ENCODE measurements at regions not wholly inside any gene's neighbourhood (a gene's known extent, or its start where the extent isn't known, plus 50 kb on each side); places are given as distances from the start of the nearest gene placed in this dataset.

DNA sequence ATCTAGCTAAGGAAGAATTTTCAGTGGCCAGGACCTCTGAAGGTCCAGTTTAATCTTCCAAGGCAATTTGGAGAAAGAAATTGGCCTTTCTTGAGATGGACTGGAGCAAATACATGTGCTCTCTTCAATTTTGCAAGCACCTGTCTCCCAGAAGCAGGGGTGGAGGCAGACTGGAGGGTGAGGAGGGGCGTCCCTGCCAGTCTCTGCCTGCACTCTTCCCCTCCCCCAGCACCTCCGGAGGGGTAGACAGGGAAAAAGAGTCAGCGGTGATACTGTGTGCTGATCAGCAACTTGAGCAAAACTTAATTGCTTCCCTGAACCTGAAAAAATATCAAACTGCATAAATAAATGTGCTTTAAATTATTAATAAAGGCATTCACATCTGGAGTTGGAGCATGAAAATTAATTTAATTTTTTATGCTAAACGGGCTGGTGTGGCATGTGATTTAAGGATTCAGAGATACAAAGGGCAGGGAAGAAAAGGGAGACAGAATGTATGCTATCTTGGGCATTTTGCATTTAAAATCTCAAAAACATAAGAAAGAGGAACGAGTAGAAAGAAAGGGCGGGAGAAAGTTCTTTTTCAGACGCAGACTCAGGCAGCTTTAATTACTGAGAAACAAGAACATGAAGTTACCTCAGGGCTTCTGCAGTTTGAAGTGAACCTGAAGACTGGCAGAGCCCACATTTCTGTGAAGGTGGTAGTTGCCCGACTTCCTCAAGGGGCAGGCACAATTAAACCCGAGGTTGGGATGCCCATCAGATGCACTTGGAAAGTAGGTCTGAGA lies 319.7 kb downstream of the UACA start:
- no peak for DNase-seq (ENCODE audit: low read depth)

DNA sequence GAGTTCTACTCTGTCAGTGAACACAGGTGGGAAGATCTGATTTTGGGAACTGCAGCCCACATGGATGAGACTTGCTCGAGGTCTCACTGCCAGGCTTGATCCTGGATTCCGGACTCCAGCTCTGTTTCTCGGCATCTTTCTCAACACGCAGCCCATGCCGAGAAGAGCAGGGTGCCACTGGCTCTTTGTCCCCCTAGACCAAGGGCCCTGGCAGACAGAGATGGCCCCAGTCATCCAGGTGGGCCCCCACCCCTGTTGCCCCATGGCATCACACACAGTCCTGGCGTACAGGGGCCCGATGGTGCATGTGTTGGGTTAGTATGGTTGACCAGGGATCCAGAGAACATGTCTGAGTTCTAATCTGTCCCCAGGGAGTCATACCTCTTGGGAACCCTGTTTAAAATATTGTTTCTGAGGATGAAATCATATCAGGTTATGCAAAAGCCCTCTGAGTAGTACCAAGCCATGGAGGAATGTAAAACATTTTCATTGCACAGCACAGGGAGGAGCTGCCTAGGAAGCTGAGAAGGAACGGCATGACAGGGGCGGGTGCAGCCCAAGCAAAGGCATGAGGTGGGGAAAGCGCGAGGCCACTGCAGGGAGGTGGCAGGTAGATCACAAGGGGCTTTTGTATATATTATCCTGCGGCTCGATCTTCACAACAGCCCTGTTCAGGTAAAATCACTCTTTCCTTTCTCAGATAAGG lies 320.6 kb downstream of the UACA start:
- DNase-seq (ENCODE audit: low read depth) = no peak

DNA sequence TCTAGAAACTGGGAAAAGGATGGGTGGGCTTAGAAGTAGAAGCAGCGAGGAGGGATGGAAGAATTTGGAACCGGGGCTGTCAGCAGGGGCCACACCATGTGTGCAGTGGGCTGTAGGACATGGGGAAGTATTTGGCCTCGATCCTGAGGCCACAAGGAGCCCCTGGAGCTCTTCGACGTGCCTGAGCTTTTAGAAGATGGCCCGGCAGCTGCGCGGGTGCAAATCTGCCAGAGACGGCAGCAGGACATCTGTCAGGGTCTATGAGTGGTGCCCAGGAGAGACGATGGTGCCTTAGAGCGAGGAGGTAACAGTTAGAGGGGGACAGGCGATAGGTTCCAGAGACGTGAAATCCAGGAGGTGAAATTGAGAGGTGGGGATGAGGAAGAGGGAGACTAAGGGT lies 321.1 kb downstream of the UACA start:
- DNase-seq (ENCODE audit: low read depth) = no peak

DNA sequence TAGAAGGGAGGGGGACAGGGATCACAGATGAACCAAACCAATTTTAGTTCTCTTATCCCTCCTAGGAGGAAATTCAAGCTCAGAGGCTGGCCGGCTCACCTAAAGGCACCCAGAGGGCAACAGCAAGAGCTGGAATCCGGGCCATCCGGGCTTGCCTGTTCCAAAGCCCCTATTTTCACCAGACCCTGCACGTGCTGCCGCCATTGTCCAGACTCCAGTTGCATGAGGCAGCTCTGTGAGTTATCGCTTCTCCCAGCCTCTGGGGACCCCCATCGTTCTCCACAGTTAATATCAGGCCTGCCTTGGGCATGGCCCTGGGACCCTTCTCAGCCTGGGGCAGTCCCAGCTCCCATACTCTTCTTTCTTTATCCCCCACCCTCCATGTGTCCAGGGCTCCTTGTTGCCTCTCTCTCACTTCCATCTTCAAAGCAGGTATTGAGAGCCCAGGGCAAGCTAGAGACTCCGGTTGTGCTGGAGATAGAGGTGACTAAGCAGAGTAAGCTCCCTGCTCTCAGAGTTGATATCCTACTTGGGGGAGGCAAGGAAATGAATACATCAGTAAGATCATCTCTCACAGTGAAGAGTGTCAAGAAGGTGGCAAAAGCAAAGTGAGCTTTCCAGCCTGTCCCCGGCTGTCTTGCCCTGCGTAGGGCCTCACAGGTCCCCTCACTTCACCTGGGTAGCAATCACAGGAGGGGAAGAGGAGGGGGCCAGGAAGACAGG lies 322.8 kb downstream of the UACA start:
- no peak for DNase-seq (ENCODE audit: low read depth)

GRCh38 chr15:70439880-70440279 lies 323.5 kb downstream of the UACA start:
- DNase-seq (ENCODE audit: low read depth) = no peak

- no peak for DNase-seq (ENCODE audit: low read depth)
Measured at GRCh38 chr15:70439304-70439877, 324.0 kb downstream of the UACA start.

DNA sequence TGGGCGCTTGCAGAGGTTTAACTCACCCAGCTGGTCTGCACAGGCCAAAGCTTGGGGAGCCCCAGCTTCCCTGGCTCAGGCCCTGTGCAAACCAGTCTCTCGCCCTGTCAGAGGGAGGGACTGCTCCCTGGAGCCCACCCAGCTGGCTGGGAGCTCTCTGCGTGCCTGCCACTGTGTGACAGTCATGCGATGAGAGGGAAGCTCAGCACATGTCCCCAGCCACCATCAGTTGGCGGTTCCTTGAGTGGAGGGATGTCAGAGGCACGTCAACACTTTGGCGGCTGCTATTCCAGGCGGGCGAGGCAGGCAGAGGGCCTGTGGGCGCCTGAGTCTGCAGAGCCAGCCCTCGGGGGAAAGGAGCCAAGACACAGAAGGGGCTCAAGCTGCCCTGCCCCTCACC lies 324.6 kb downstream of the UACA start:
- no peak for DNase-seq (ENCODE audit: low read depth)

- DNase-seq (ENCODE audit: low read depth) = peak; percentile 37
Measured at GRCh38 chr15:70437882-70438451, 325.4 kb downstream of the UACA start.

DNA sequence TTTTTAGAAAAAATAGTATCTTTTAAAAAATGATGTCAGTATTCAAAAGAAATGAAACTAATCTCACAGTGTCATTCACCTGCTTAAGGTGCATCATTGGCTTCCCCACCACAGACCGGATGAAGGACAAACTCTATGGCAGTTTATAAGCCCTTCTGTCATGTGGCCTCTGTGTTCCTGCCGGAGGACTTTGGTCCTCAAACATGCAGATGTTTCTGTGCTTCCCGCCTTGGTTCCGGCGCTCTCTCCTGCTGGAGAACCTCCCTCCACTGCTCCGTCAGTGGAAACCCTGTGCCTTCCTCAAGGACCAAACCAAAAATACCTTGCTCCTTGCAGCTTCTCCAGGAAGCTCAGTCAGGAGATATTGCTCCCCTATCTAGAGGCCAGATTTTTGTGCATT lies 326.3 kb downstream of the UACA start:
- DNase-seq (ENCODE audit: low read depth) = no peak

- DNase-seq (ENCODE audit: low read depth) = no peak
Measured at GRCh38 chr15:70436428-70436827, 326.9 kb downstream of the UACA start.

DNA sequence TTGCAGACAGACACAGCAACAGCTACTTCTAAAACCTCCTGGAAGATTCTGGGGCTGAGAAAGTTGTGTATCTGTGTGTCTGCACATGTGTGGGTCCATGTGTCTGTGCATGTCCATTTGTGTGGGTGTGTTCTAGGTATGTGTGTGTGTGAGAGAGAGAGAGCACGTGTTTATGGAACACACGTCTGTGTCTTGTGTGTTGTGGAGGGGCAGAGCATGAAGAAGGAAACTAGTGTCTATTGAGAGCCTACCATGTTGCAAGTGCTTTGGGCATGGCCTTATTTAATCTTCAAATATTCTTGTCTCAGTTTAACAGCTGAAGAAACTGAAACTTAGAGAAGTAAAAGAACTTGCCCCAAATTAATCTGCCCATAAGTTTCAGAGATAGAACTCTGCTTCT lies 327.5 kb downstream of the UACA start:
- no peak for DNase-seq (ENCODE audit: low read depth)

- DNase-seq (ENCODE audit: low read depth) = no peak
Measured at GRCh38 chr15:70435369-70435768, 328.0 kb downstream of the UACA start.

DNA sequence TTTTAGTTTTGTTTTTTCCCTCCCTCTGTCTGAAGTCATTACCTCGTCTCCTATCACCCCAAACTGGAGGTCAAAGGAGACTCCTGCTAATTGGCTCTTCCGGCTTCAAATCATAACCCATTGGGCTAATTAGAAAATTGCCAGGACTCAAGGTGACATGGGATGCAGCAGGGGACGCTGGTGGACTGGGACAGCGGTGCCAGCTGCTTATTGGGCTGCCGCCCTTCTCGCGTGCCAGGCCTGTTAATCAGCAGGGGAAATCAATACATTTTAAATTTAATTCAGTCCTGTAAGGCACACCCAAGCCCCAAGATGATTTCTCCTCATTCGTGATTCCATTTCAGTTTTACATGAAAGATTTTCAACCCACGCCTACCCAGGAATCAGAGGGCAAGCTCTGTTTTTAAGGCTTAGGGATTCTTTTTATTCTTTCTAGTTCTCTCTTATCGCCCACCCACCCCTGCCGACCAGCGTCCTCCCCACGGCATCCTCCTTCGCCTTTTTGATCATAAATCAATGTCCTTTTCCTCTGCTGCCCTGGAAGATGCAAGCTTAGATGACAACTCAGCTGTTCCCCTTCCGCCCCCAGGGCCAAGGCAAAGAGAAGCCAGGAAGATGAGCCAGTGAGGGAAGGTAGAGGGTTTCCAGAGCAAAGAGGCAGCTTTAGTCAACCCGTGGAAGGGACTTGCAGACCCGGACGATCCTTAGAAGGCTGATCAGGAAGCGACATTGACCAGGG lies 329.6 kb downstream of the UACA start:
- DNase-seq (ENCODE audit: low read depth) = no peak

GRCh38 chr15:70432924-70433495 lies 330.3 kb downstream of the UACA start:
- DNase-seq (ENCODE audit: low read depth) = no peak

DNA sequence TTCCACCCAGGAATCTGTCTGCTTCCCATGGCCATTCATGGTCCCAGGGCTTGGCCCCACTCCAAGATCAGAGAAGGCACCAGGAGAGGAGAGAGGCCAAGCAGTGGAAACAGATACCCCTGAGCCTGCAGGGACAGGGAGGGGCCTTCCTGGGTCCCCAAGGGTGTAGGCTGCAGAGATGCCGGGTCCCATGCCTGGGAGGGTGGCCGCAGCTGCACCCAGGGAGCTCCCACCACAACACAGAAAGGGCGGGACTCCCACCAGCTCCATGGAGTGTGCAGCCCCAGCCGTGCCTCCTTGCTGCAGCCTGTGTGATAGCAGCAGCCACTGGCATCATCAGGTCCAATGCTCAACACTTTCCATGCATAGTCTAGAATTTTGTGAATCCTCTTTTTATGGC lies 331.5 kb downstream of the UACA start:
- DNase-seq (ENCODE audit: low read depth) = no peak

GRCh38 chr15:70430069-70430468 lies 332.4 kb upstream of the TLE3 start:
- peak; percentile 45 for DNase-seq (ENCODE audit: low read depth)

DNA sequence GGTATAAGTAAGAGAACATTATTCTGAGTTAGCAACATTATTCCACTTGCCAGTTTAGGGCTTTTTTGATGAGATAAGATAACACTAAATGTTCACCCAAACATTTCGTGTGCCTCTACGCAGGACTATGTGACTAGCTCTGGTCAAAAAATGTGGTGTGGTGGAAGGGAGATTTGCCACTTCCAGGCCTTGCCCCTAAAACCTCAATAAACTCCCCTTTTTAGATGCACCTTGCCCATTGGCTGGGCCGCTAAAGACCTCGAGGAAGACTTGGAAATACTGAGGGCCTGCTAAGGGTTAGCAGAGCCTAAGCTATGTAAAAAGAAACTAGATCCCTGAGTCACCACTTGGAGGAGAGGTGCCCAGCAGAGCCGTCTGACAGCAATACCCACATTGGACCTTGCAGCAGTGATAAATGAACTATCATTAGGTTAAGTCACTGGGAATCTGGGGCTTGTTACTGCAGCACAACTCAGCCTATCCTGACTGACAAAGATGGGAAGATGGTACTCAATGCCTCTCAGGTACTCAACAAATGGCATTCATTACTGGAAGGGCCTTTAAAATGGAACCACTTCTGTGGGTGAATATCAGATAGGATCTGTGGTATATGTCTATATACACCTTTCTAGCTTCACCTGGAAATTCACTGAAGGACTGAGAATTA lies 331.5 kb upstream of the TLE3 start:
- DNase-seq (ENCODE audit: low read depth) = no peak

DNA sequence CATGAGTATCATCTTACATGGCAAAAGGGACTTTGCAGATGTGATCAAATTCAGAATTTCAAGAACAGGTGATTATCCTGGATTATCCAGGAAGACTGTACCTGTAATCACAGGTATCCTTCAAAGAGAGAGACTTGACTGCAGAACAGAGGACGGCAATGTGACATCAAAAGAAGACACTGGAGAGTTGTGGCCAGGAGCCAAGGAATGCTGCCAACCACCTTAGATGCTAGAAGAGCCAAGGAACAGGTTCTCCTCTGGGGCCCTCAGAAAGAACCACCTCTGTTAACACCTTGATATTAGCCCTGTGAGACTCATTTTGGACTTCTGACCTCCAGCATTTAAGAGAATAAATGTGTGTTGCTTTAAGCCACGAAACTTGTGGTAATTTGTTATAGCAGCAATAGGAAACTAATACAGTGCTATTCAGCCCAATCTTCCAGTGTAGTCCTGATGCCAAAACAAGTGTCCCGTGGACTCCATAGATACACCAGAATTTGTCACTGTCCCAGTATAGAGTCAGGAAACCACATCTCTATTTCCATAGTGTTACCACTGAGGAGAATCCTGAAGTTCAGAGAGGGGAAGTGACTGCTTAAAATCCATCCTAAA lies 330.6 kb upstream of the TLE3 start:
- DNase-seq (ENCODE audit: low read depth) = no peak

- DNase-seq (ENCODE audit: low read depth) = no peak
Measured at GRCh38 chr15:70427167-70428120, 329.7 kb upstream of the TLE3 start.

Data from ELR (cell line).